SK-N-SH (cell line): ENCODE measurements at regions not wholly inside any gene's neighbourhood (a gene's known extent, or its start where the extent isn't known, plus 50 kb on each side); places are given as distances from the start of the nearest gene placed in this dataset.

Source experiments
- CTCF ChIA-PET: fragments of 300-600, 350-600 bp; formaldehyde crosslinking; extraction: SDS; loops from one replicate; lab custom pipeline; 2021; lab: Yijun Ruan, JAX
- POLR2A ChIA-PET: fragments of 350-600 bp; sonication (Branson Sonifier 250); formaldehyde crosslinking; extraction: SDS; loops from one replicate; lab custom pipeline; 2020; ENCODE audit warnings: antibody characterized with exemption, inconsistent platforms; lab: Yijun Ruan, JAX
- DNase-seq: peaks from one replicate; pipeline ENCODE4 v3.0.0; 2012
- H2AFZ ChIP-seq: fragments of 200-600 bp; sonication (generic); 2 replicates; pipeline ENCODE4 v1.8.1; 2016; ENCODE audit warnings: antibody characterized with exemption, mild to moderate bottlenecking, low read depth
- H3F3A ChIP-seq: fragments of 200-600 bp; sonication (generic); replicated peaks from 2 replicates; pipeline ENCODE3; 2016; ENCODE audit warnings: antibody characterized with exemption, mild to moderate bottlenecking; ENCODE audit not compliant: insufficient read depth
- H3K27ac ChIP-seq, 2 experiments: fragments of 200-500 bp in 1 of 2; fragments of 200-600 bp in 1 of 2; sonication (Bioruptor generic) in 1 of 2; sonication (generic), shearing (Covaris generic) in 1 of 2; 2 replicates each; pipeline versions ENCODE4 v1.5.1 to v1.6.1; 2014 to 2016; ENCODE audit warnings: low read depth in 2 of 2, inconsistent platforms in 1 of 2, low read length in 1 of 2, mild to moderate bottlenecking in 1 of 2, mixed read lengths in 1 of 2
- H3K27me3 ChIP-seq: fragments of 200-600 bp; sonication (generic), shearing (Covaris generic); 2 replicates; pipeline ENCODE4 v1.6.1; 2016; ENCODE audit warnings: mixed run types; ENCODE audit not compliant: insufficient read depth
- H3K36me3 ChIP-seq, 2 experiments: fragments of 200-500 bp in 1 of 2; fragments of 200-600 bp in 1 of 2; sonication (Bioruptor generic) in 1 of 2; sonication (generic) in 1 of 2; replicated peaks in 1 of 2; 2 replicates each; pipeline versions ENCODE3 to v1.5.1; 2014 to 2016; ENCODE audit warnings: low read length in 1 of 2, mild to moderate bottlenecking in 1 of 2; ENCODE audit not compliant: insufficient read depth in 2 of 2, control insufficient read depth in 1 of 2
- H3K4me1 ChIP-seq, 2 experiments: fragments of 200-500 bp in 1 of 2; fragments of 200-600 bp in 1 of 2; sonication (Bioruptor generic) in 1 of 2; sonication (generic), shearing (Covaris generic) in 1 of 2; 2 replicates each; pipeline versions ENCODE4 v1.5.1 to v1.6.1; 2014 to 2016; ENCODE audit warnings: low read depth in 1 of 2, low read length in 1 of 2, mixed run types in 1 of 2; ENCODE audit not compliant: insufficient read depth in 2 of 2, control insufficient read depth in 1 of 2
- H3K4me2 ChIP-seq: fragments of 200-600 bp; sonication (generic), shearing (Covaris generic); 2 replicates; pipeline ENCODE4 v1.6.1; 2017; ENCODE audit warnings: mixed run types
- H3K4me3 ChIP-seq, 2 experiments: fragments of 200-500 bp in 1 of 2; fragments of 200-600 bp in 1 of 2; sonication (Bioruptor generic) in 1 of 2; sonication (generic), shearing (Covaris generic) in 1 of 2; 2 replicates each; pipeline versions ENCODE4 v1.5.1 to v1.8.1; 2014 to 2016; ENCODE audit warnings: low read depth in 2 of 2, inconsistent platforms in 1 of 2, low read length in 1 of 2, mild to moderate bottlenecking in 1 of 2, mixed read lengths in 1 of 2, moderate library complexity in 1 of 2
- H3K79me2 ChIP-seq: fragments of 200-600 bp; sonication (generic); 2 replicates; pipeline ENCODE4 v1.8.1; 2017; ENCODE audit warnings: mild to moderate bottlenecking; ENCODE audit not compliant: insufficient read depth
- H3K9ac ChIP-seq: fragments of 200-600 bp; sonication (generic); 2 replicates; pipeline ENCODE4 v1.6.1; 2017; ENCODE audit warnings: mixed run types
- H3K9me2 ChIP-seq: fragments of 200-600 bp; sonication (generic); 2 replicates; pipeline ENCODE4 v1.6.1; 2017; ENCODE audit warnings: mixed run types
- H3K9me3 ChIP-seq: fragments of 200-600 bp; sonication (generic); 2 replicates; pipeline ENCODE4 v1.6.1; 2017; ENCODE audit warnings: mixed run types, mild to moderate bottlenecking, moderate library complexity
- H4K20me1 ChIP-seq: fragments of 200-600 bp; sonication (generic); 2 replicates; pipeline ENCODE4 v1.6.1; 2017; ENCODE audit warnings: mild to moderate bottlenecking, mixed run types; ENCODE audit not compliant: insufficient read depth
- ELF1 ChIP-seq: IDR thresholded peaks from 2 replicates; pipeline ENCODE4 v1.4.0; 2012
- EP300 ChIP-seq, 2 experiments: IDR thresholded peaks; 2 replicates each; pipeline versions ENCODE4 v1.4.0 to v1.6.1; 2012; ENCODE audit warnings: borderline replicate concordance in 1 of 2, low read depth in 1 of 2, low read length in 1 of 2
- EZH2phosphoT487 ChIP-seq: fragments of 200-600 bp; sonication (generic); IDR thresholded peaks from 2 replicates; pipeline ENCODE4 v1.6.1; 2017; ENCODE audit warnings: low read depth, mixed run types, mild to moderate bottlenecking, antibody characterized with exemption, moderate library complexity, borderline replicate concordance
- FOSL2 ChIP-seq: IDR thresholded peaks from 2 replicates; pipeline ENCODE4 v1.4.0; 2012; ENCODE audit warnings: low read depth, mild to moderate bottlenecking, moderate library complexity, borderline replicate concordance
- FOXM1 ChIP-seq: IDR thresholded peaks from 2 replicates; pipeline ENCODE4 v1.4.0; 2012; ENCODE audit warnings: low read depth, mild to moderate bottlenecking
- GABPA ChIP-seq: IDR thresholded peaks from 2 replicates; pipeline ENCODE4 v1.4.0; 2012; ENCODE audit warnings: low read depth, mild to moderate bottlenecking
- GATA2 ChIP-seq: sonication (generic); formaldehyde crosslinking; IDR thresholded peaks from 2 replicates; pipeline ENCODE4 v1.5.0; 2020; ENCODE audit warnings: mild to moderate bottlenecking, missing genetic modification reagents
- IRF3 ChIP-seq: fragments of 150-350 bp; IDR thresholded peaks from 2 replicates; pipeline ENCODE4 v1.6.1; 2016; ENCODE audit warnings: mild to moderate bottlenecking, low read depth, low read length
- JUND ChIP-seq: IDR thresholded peaks from 2 replicates; pipeline ENCODE4 v1.4.0; 2012
- NFIC ChIP-seq: IDR thresholded peaks from 2 replicates; pipeline ENCODE4 v1.4.0; 2012; ENCODE audit warnings: borderline replicate concordance
- NRF1 ChIP-seq: IDR thresholded peaks from 2 replicates; pipeline ENCODE4 v1.6.1; 2012; ENCODE audit warnings: low read depth, mild to moderate bottlenecking, low read length
- POLR2AphosphoS5 ChIP-seq: IDR thresholded peaks from 2 replicates; pipeline ENCODE4 v1.6.1; 2012; ENCODE audit warnings: low read depth, low read length
- REST ChIP-seq: IDR thresholded peaks from 2 replicates; pipeline ENCODE4 v1.6.1; 2012; ENCODE audit warnings: mild to moderate bottlenecking, low read depth, low read length, moderate library complexity
- SIN3A ChIP-seq: IDR thresholded peaks from 2 replicates; pipeline ENCODE4 v1.6.1; 2012; ENCODE audit warnings: low read depth, mild to moderate bottlenecking, low read length, moderate library complexity, borderline replicate concordance
- TEAD4 ChIP-seq: IDR thresholded peaks from 2 replicates; pipeline ENCODE4 v1.4.0; 2012; ENCODE audit warnings: mild to moderate bottlenecking, borderline replicate concordance; ENCODE audit not compliant: insufficient read depth
- USF1 ChIP-seq: IDR thresholded peaks from 2 replicates; pipeline ENCODE4 v1.4.0; 2012; ENCODE audit warnings: low read depth, borderline replicate concordance
- USF2 ChIP-seq: fragments of 150-350 bp; IDR thresholded peaks from 2 replicates; pipeline ENCODE4 v1.6.1; 2017; ENCODE audit warnings: antibody characterized with exemption, low read length, low read depth, borderline replicate concordance
- YY1 ChIP-seq: IDR thresholded peaks from 2 replicates; pipeline ENCODE4 v1.4.0; 2012; ENCODE audit warnings: low read depth, mild to moderate bottlenecking
- WGBS: methylation state at CpG from one replicate; pipeline ENCODE4 v1.1.6; 2017; ENCODE audit warnings: low lambda C conversion rate; 5-methylcytosine and 5-hydroxymethylcytosine counted together
- TF ChIP-seq, protein P1 (sequence below): IDR thresholded peaks from 2 replicates; pipeline ENCODE4 v1.4.0; 2012; ENCODE audit warnings: low read depth, borderline replicate concordance
- TF ChIP-seq, protein P2 (sequence below): IDR thresholded peaks from 2 replicates; pipeline ENCODE4; 2012

DNA sequence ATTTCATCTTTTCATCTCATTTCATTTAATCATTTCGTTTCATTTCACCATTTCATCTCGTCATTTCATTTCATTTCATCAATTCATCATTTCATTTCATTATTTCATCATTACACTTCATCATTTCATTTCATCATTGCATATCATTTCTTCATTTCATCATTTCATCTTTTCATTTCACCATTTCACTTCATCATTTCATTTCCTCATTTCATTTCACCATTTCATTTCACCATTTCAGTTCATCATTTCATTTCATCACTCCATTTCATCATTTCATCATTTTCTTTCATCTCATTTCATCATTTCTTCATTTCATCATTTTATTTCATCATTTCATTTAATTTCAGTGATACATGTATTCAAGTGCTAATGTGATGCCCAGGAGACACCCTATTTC, 127.1 kb downstream of the ANKRD30BL start (continued):
- TF ChIP-seq NRF1: no peak
- TF ChIP-seq, protein P1, sequence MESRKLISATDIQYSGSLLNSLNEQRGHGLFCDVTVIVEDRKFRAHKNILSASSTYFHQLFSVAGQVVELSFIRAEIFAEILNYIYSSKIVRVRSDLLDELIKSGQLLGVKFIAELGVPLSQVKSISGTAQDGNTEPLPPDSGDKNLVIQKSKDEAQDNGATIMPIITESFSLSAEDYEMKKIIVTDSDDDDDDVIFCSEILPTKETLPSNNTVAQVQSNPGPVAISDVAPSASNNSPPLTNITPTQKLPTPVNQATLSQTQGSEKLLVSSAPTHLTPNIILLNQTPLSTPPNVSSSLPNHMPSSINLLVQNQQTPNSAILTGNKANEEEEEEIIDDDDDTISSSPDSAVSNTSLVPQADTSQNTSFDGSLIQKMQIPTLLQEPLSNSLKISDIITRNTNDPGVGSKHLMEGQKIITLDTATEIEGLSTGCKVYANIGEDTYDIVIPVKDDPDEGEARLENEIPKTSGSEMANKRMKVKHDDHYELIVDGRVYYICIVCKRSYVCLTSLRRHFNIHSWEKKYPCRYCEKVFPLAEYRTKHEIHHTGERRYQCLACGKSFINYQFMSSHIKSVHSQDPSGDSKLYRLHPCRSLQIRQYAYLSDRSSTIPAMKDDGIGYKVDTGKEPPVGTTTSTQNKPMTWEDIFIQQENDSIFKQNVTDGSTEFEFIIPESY: no peak
- no peak for TF ChIP-seq GATA2

- Histone ChIP-seq H4K20me1 (no peaks in the 10 kb centered on the region), H3K9me3 (no peaks in the 10 kb centered on the region), H3K9me2 (no peaks in the 10 kb centered on the region), H3K4me1 (no peaks in the 10 kb centered on the region; a peak in 1 of 4 replicates), H3K4me3 (no peak overlapping the region), H3K27me3 (peaks cover 21% of the 10 kb centered on the region), H3K9ac (no peak overlapping the region), H3K79me2 (no peaks in the 10 kb centered on the region), H3F3A (no peaks in the 10 kb centered on the region), H3K27ac (no peak overlapping the region), H3K4me2 (no peak overlapping the region), H2AFZ (no peak overlapping the region), H3K36me3 (no peaks in the 10 kb centered on the region)
- DNase-seq: no peak
- ChIA-PET CTCF (no interaction called here), POLR2A (no interaction called here)
- TF ChIP-seq NFIC (no peak), NRF1 (no peak), FOXM1 (no peak), TEAD4 (no peak), YY1 (no peak), EP300 (IDR thresholded peaks at IDR 0.05; ENCODE audit: borderline replicate concordance in 1 of 2, low read depth in 1 of 2, low read length in 1 of 2) (no peak), EZH2phosphoT487 (no peak), IRF3 (no peak), POLR2AphosphoS5 (no peak), GABPA (no peak), JUND (no peak), SIN3A (no peak), REST (no peak), ELF1 (no peak), FOSL2 (no peak), USF1 (no peak), USF2 (no peak)
- TF ChIP-seq, protein P2, sequence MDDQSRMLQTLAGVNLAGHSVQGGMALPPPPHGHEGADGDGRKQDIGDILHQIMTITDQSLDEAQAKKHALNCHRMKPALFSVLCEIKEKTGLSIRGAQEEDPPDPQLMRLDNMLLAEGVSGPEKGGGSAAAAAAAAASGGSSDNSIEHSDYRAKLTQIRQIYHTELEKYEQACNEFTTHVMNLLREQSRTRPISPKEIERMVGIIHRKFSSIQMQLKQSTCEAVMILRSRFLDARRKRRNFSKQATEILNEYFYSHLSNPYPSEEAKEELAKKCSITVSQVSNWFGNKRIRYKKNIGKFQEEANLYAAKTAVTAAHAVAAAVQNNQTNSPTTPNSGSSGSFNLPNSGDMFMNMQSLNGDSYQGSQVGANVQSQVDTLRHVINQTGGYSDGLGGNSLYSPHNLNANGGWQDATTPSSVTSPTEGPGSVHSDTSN: no peak
- 14% methylated on average over 2 of the region's 2 CpGs for WGBS
Observed at GRCh38 chr2:132033949-132034348, 127.8 kb downstream of the ANKRD30BL start.
